Endodermal cell (in vitro differentiated cells): ENCODE measurements at regions not wholly inside any gene's neighbourhood (a gene's known extent, or its start where the extent isn't known, plus 50 kb on each side); places are given as distances from the start of the nearest gene placed in this dataset.

Experiments
- DNase-seq: peaks from one replicate; pipeline ENCODE4 v3.0.0-alpha.2; 2017
- H3K27ac ChIP-seq: 2 replicates; pipeline ENCODE4 v1.5.1; 2013; ENCODE audit warnings: mild to moderate bottlenecking, low read depth, low read length, moderate library complexity
- H3K27me3 ChIP-seq: 2 replicates; pipeline ENCODE4 v1.6.1; 2013; ENCODE audit warnings: mild to moderate bottlenecking, low read length, moderate library complexity; ENCODE audit not compliant: insufficient read depth, control insufficient read depth, poor library complexity, severe bottlenecking
- H3K36me3 ChIP-seq: 2 replicates; pipeline ENCODE4 v1.7.0; 2013; ENCODE audit warnings: mild to moderate bottlenecking, low read length, moderate library complexity; ENCODE audit not compliant: control insufficient read depth, insufficient read depth
- H3K4me1 ChIP-seq: one replicate; pipeline ENCODE4 v1.7.0; 2013; ENCODE audit warnings: low read length; ENCODE audit not compliant: control insufficient read depth, insufficient read depth
- H3K4me3 ChIP-seq: 2 replicates; pipeline ENCODE4 v1.5.1; 2013; ENCODE audit warnings: mild to moderate bottlenecking, low read length, moderate library complexity
- H3K9ac ChIP-seq: 2 replicates; pipeline ENCODE4 v1.6.1; 2013; ENCODE audit warnings: mild to moderate bottlenecking, low read length, moderate library complexity; ENCODE audit not compliant: poor library complexity, severe bottlenecking; ENCODE audit errors: extremely low read depth
- H3K9me3 ChIP-seq: 2 replicates; pipeline ENCODE4 v1.6.1; 2013; ENCODE audit warnings: mild to moderate bottlenecking, low read length, moderate library complexity; ENCODE audit not compliant: control insufficient read depth
- H3K27ac Mint-ChIP-seq: 2 replicates; pipeline ENCODE4 v1.8.0; 2020; ENCODE audit warnings: mixed read lengths
- H3K27me3 Mint-ChIP-seq: 2 replicates; pipeline ENCODE4 v1.8.0; 2021; ENCODE audit warnings: mild to moderate bottlenecking, mixed read lengths; ENCODE audit not compliant: insufficient read depth
- H3K36me3 Mint-ChIP-seq: 2 replicates; pipeline ENCODE4 v1.8.0; 2020; ENCODE audit warnings: low read depth, mixed read lengths
- H3K4me1 Mint-ChIP-seq: 2 replicates; pipeline ENCODE4 v1.8.0; 2020; ENCODE audit warnings: mixed read lengths
- H3K4me3 Mint-ChIP-seq: 2 replicates; pipeline ENCODE4 v1.8.0; 2020; ENCODE audit warnings: mild to moderate bottlenecking, moderate library complexity, mixed read lengths
- H3K9me3 Mint-ChIP-seq: 2 replicates; pipeline ENCODE4 v1.8.0; 2020; ENCODE audit warnings: mild to moderate bottlenecking, mixed read lengths
- WGBS, 2 experiments: methylation state at CpG; one replicate each; pipeline versions ENCODE4 v1.1.5 to v1.1.7; 2013; ENCODE audit warnings: missing lambda C conversion rate in 2 of 2, mixed read lengths in 1 of 2; ENCODE audit not compliant: insufficient coverage in 1 of 2, insufficient read length in 1 of 2; 5-methylcytosine and 5-hydroxymethylcytosine counted together
- TF ChIP-seq, protein P1 (sequence below): fragments of 200-600 bp; sonication (generic); conservative IDR thresholded peaks from 2 replicates; pipeline ENCODE4 v1.5.0; 2021; ENCODE audit warnings: antibody characterized with exemption, mild to moderate bottlenecking

DNA sequence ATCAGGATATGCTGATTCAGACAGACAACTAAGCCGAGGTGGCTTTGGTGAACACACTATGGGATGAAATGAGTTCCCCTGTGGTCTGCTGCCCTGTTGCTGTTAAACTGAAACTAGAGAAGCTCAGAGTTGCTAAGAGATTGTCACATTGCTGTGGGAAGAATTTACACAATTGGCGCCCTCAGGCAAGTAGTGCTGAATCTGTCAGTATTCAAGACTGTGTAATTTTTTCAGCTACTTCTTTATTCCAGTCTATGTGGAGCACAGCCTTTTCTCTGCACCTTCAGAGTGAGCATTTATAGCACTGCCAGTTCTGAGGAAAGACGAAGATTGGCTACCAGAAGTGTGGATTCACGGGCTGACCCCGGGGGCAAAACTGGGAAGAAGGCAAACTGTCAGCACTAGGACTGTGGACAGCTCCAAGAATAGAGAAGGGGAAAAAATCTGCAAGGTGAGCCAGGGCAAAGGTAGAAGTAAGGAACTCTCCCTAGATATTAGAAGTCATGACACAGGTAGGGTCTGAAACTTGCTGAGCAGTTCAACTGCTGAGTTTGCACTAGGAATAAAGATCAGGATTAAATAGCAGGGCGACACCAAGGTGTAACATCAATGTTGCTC, 218.8 kb upstream of the TMPO start:
- DNase-seq, result peak; percentile 86
- no peak overlapping the region for H3K27ac ChIP-seq
- no peaks in the 10 kb centered on the region for H3K27me3 Mint-ChIP-seq
- H3K9ac ChIP-seq, result no peak overlapping the region
- no peak overlapping the region for H3K4me3 ChIP-seq
- no peak overlapping the region for H3K4me3 Mint-ChIP-seq
- no peak overlapping the region for H3K27ac Mint-ChIP-seq
- no peaks in the 10 kb centered on the region for H3K36me3 ChIP-seq
- no peaks in the 10 kb centered on the region for H3K9me3 Mint-ChIP-seq
- peaks cover 7% of the 10 kb centered on the region for H3K4me1 ChIP-seq
- H3K9me3 ChIP-seq, result no peaks in the 10 kb centered on the region
- 57 to 69% methylated on average over 6 of the region's 6 CpGs for WGBS, 2 experiments
- no peaks in the 10 kb centered on the region for H3K36me3 Mint-ChIP-seq
- H3K4me1 Mint-ChIP-seq, result peaks cover 42% of the 10 kb centered on the region
- H3K27me3 ChIP-seq, result no peaks in the 10 kb centered on the region
- TF ChIP-seq, protein P1, sequence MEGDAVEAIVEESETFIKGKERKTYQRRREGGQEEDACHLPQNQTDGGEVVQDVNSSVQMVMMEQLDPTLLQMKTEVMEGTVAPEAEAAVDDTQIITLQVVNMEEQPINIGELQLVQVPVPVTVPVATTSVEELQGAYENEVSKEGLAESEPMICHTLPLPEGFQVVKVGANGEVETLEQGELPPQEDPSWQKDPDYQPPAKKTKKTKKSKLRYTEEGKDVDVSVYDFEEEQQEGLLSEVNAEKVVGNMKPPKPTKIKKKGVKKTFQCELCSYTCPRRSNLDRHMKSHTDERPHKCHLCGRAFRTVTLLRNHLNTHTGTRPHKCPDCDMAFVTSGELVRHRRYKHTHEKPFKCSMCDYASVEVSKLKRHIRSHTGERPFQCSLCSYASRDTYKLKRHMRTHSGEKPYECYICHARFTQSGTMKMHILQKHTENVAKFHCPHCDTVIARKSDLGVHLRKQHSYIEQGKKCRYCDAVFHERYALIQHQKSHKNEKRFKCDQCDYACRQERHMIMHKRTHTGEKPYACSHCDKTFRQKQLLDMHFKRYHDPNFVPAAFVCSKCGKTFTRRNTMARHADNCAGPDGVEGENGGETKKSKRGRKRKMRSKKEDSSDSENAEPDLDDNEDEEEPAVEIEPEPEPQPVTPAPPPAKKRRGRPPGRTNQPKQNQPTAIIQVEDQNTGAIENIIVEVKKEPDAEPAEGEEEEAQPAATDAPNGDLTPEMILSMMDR, result no peak

DNA sequence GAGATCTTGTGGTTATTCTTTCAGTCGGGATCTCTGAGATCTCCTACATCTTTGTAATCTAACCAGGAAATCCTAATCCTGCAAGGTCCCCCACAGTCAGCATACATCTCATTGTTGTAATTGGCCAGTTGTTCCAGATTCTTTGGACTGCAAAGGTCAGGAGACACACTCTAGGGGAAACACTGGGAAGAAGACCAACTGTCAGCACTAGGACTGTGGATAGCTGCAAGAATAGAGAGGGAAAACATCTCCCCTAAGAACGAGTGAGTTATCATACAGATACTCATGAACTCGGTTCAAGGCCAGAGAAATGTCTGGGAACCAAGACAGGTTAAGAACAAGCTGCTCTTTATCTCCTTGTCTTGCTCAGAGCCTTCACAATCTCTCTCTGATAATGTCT, 217.9 kb upstream of the TMPO start:
- H3K27me3 ChIP-seq, result no peaks in the 10 kb centered on the region
- TF ChIP-seq, protein P1, result no peak
- H3K9me3 ChIP-seq, result no peaks in the 10 kb centered on the region
- no peaks in the 10 kb centered on the region for H3K27me3 Mint-ChIP-seq
- no peak overlapping the region for H3K9ac ChIP-seq
- no peak overlapping the region for H3K27ac ChIP-seq
- H3K4me1 Mint-ChIP-seq, result peaks cover 34% of the 10 kb centered on the region
- DNase-seq, result no peak
- H3K36me3 ChIP-seq, result no peaks in the 10 kb centered on the region
- WGBS, 2 experiments, result 77 to 95% methylated on average over 2 to 3 of the region's 3 CpGs
- no peaks in the 10 kb centered on the region for H3K36me3 Mint-ChIP-seq
- no peak overlapping the region for H3K4me3 Mint-ChIP-seq
- H3K27ac Mint-ChIP-seq, result no peak overlapping the region
- H3K4me3 ChIP-seq, result no peak overlapping the region
- H3K9me3 Mint-ChIP-seq, result no peaks in the 10 kb centered on the region
- peaks cover 7% of the 10 kb centered on the region for H3K4me1 ChIP-seq

DNA sequence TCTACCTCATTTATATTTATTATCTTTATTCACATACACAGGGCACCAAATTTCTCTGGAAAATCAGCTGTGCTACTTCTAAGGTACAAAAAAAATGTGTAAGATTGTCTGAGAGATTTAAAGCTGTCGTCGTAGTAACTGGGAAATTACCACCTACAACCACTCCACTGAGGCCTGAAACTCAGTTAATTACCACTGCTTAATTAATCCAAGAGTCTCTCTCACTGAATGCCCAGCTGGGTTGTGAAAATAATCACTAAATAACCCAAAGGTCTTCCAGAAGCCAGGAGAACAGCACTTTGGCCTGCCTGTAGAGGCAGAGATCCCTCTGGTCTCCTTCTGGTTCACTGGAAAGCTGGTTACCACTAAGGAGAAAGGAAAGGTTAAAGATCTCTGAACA, 207.2 kb upstream of the TMPO start:
- H3K27ac Mint-ChIP-seq, result no peak overlapping the region
- 100% methylated on average over 2 of the region's 2 CpGs; no CpG with 5 or more reads in 1 of the 2 experiments for WGBS, 2 experiments
- peaks cover 29% of the 10 kb centered on the region for H3K4me1 Mint-ChIP-seq
- no peaks in the 10 kb centered on the region for H3K4me1 ChIP-seq
- H3K9me3 Mint-ChIP-seq, result peaks cover 6% of the 10 kb centered on the region
- H3K9me3 ChIP-seq, result no peaks in the 10 kb centered on the region
- DNase-seq, result no peak
- H3K9ac ChIP-seq, result no peak overlapping the region
- TF ChIP-seq, protein P1, result no peak
- H3K4me3 ChIP-seq, result no peak overlapping the region
- H3K27me3 Mint-ChIP-seq, result no peaks in the 10 kb centered on the region
- no peak overlapping the region for H3K4me3 Mint-ChIP-seq
- H3K27me3 ChIP-seq, result no peaks in the 10 kb centered on the region
- no peak overlapping the region for H3K27ac ChIP-seq
- H3K36me3 ChIP-seq, result no peaks in the 10 kb centered on the region
- no peaks in the 10 kb centered on the region for H3K36me3 Mint-ChIP-seq
